IgD-negative memory B cell (primary cell): ENCODE measurements at regions not wholly inside any gene's neighbourhood (a gene's known extent, or its start where the extent isn't known, plus 50 kb on each side); places are given as distances from the start of the nearest gene placed in this dataset.

Experiments
- H3K27ac Mint-ChIP-seq, 3 donors: one replicate each; pipeline ENCODE4 v1.8.0; 2020 to 2022; ENCODE audit warnings: mild to moderate bottlenecking in 3 of 3, mixed read lengths in 3 of 3, moderate library complexity in 1 of 3
- H3K27me3 Mint-ChIP-seq: one replicate; pipeline ENCODE4 v1.8.0; 2021; ENCODE audit warnings: mixed read lengths
- H3K36me3 Mint-ChIP-seq: one replicate; pipeline ENCODE4 v1.8.0; 2020; ENCODE audit warnings: mild to moderate bottlenecking, mixed read lengths
- H3K4me1 Mint-ChIP-seq, 3 donors: one replicate each; pipeline ENCODE4 v1.8.0; 2020 to 2022; ENCODE audit warnings: mixed read lengths in 3 of 3, mild to moderate bottlenecking in 1 of 3
- H3K4me3 Mint-ChIP-seq, 4 donors: one replicate each; pipeline ENCODE4 v1.8.0; 2020 to 2022; ENCODE audit warnings: mild to moderate bottlenecking in 4 of 4, mixed read lengths in 4 of 4, moderate library complexity in 3 of 4
- H3K9me3 Mint-ChIP-seq, 3 donors: one replicate each; pipeline ENCODE4 v1.8.0; 2020 to 2021; ENCODE audit warnings: mixed read lengths in 3 of 3, mild to moderate bottlenecking in 1 of 3

- Mint-ChIP-seq H3K9me3 (no peaks in the 10 kb centered on the region), H3K4me3 (no peak overlapping the region)
Measured at GRCh38 chr5:17147617-17148016, 69.8 kb upstream of the BASP1 start.

GRCh38 chr5:17148481-17148880 lies 69.0 kb upstream of the BASP1 start:
- no peaks in the 10 kb centered on the region for H3K27me3 Mint-ChIP-seq
- no peaks in the 10 kb centered on the region for H3K9me3 Mint-ChIP-seq
- H3K4me3 Mint-ChIP-seq: no peak overlapping the region
- no peaks in the 10 kb centered on the region for H3K4me1 Mint-ChIP-seq
- H3K27ac Mint-ChIP-seq: no peak overlapping the region
- H3K36me3 Mint-ChIP-seq: peaks cover 2% of the 10 kb centered on the region

More at GRCh38 chr5:17147617-17148016, 69.8 kb upstream of the BASP1 start:
- H3K27ac Mint-ChIP-seq: no peak overlapping the region
- H3K27me3 Mint-ChIP-seq: no peaks in the 10 kb centered on the region
- no peaks in the 10 kb centered on the region for H3K4me1 Mint-ChIP-seq
- H3K36me3 Mint-ChIP-seq: peaks cover 2% of the 10 kb centered on the region

DNA sequence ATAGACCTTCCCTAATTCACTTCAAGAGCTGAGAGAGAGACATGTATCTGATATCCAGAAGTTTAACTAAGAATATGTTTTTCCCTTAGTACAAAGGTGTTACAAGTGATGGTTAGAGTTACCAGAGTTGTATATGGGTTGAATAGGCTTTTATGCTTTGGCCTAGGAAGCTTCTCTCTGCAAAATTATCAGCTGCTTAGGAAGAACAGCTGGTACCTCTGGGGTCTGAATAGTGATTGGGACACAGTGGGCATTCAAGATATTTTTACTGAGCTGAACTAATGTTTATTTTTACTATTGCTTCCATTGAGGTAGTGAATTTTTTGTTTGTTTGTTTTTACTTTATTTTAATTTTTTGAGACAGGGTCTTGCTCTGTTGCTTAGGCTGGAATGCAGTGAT lies 67.6 kb upstream of the BASP1 start:
- H3K27me3 Mint-ChIP-seq: no peaks in the 10 kb centered on the region
- H3K27ac Mint-ChIP-seq: no peak overlapping the region
- H3K36me3 Mint-ChIP-seq: peaks cover 2% of the 10 kb centered on the region
- H3K9me3 Mint-ChIP-seq: peaks cover 0 to 3% (median 0%) of the 10 kb centered on the region in 3 donors
- peaks cover 0 to 1% (median 0%) of the 10 kb centered on the region in 3 donors for H3K4me1 Mint-ChIP-seq
- no peak overlapping the region for H3K4me3 Mint-ChIP-seq

GRCh38 chr5:17150531-17150930 lies 66.9 kb upstream of the BASP1 start:
- H3K4me3 Mint-ChIP-seq: no peak overlapping the region
- H3K27me3 Mint-ChIP-seq: no peaks in the 10 kb centered on the region
- no peak overlapping the region for H3K27ac Mint-ChIP-seq
- peaks cover 2% of the 10 kb centered on the region for H3K36me3 Mint-ChIP-seq
- peaks cover 0 to 3% (median 0%) of the 10 kb centered on the region in 3 donors for H3K9me3 Mint-ChIP-seq
- peaks cover 0 to 1% (median 0%) of the 10 kb centered on the region in 3 donors for H3K4me1 Mint-ChIP-seq

- H3K36me3 Mint-ChIP-seq: peaks cover 2% of the 10 kb centered on the region
- no peak overlapping the region for H3K4me3 Mint-ChIP-seq
- no peaks in the 10 kb centered on the region for H3K27me3 Mint-ChIP-seq
- H3K27ac Mint-ChIP-seq: no peak overlapping the region
- peaks cover 0 to 1% (median 0%) of the 10 kb centered on the region in 3 donors for H3K4me1 Mint-ChIP-seq
- H3K9me3 Mint-ChIP-seq: peaks cover 0 to 3% (median 0%) of the 10 kb centered on the region in 3 donors
Measured at GRCh38 chr5:17151686-17152085, 65.7 kb upstream of the BASP1 start.

DNA sequence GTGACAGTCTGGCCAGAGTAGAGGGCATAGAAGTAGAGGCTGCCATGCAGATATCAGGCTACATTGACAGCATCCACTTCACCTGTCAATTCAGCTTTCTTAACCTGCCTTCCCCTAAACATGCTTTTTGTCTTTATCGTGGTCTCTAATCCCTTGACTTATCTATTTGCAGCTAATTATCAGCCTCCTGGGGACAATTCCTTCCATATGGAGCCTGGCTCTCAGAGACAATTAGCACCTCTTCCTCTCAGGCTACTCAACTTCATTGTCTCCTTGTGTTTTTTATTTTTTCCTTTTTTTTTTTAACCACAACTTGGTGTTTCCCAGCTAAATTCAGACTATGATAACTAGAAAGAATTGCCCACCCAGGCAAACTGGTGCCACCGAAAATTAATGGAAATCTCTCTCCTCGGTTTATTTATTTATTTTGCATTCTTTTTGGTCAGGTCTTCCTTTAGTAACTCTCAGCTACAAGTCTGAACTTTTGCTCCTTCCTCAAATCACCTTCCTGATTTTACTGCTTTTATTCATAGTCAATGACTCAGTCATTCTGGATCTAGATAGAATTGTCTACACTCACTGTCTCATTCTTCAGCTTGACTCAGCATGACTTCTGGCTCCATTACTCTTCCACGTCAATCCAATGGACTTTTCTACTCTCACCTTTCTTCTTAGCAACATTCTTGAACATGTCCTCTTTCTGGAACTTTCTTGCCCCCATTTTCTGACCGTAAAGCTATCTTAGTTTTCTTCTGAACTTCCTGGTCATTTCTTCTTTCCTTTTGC lies 63.0 kb upstream of the BASP1 start:
- Mint-ChIP-seq H3K27ac (no peak overlapping the region), H3K4me3 (peak overlapping the region in 1 of 4 donors; percentile 19), H3K36me3 (peaks cover 3% of the 10 kb centered on the region), H3K4me1 (peaks cover 0 to 1% (median 0%) of the 10 kb centered on the region in 3 donors), H3K9me3 (peaks cover 0 to 5% (median 0%) of the 10 kb centered on the region in 3 donors), H3K27me3 (no peaks in the 10 kb centered on the region)

- no peak overlapping the region for H3K4me3 Mint-ChIP-seq
- H3K9me3 Mint-ChIP-seq: peaks cover 0 to 5% (median 0%) of the 10 kb centered on the region in 3 donors
- H3K27me3 Mint-ChIP-seq: no peaks in the 10 kb centered on the region
- no peak overlapping the region for H3K27ac Mint-ChIP-seq
- H3K4me1 Mint-ChIP-seq: peaks cover 0 to 1% (median 0%) of the 10 kb centered on the region in 3 donors
- H3K36me3 Mint-ChIP-seq: peaks cover 4% of the 10 kb centered on the region
Measured at GRCh38 chr5:17156463-17156862, 61.0 kb upstream of the BASP1 start.

DNA sequence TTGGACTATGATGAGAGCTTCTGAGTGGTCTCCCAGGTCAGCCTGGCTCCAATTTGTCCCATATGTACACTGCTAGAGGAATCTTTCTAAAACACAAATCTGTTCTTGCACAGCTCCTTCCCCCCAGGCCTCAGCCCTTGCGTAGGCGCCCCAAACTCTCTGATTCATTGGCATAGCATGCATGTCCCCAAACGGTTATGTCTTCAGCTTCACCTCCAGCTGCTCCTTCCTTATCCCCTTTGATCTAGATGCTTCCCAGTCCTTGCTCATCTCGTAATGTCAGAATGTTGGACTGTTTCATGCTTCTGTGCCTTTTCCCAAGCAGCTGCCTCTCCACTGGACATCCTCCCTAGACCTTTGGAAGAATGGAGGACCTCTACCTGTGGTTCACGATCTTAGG lies 60.1 kb upstream of the BASP1 start:
- no peaks in the 10 kb centered on the region for H3K27me3 Mint-ChIP-seq
- H3K4me3 Mint-ChIP-seq: no peak overlapping the region
- no peak overlapping the region for H3K27ac Mint-ChIP-seq
- H3K4me1 Mint-ChIP-seq: peaks cover 0 to 1% (median 0%) of the 10 kb centered on the region in 3 donors
- peaks cover 0 to 5% (median under 1%) of the 10 kb centered on the region in 3 donors for H3K9me3 Mint-ChIP-seq
- peaks cover 4% of the 10 kb centered on the region for H3K36me3 Mint-ChIP-seq

- peaks cover 0 to 1% (median 0%) of the 10 kb centered on the region in 3 donors for H3K4me1 Mint-ChIP-seq
- H3K27ac Mint-ChIP-seq: no peak overlapping the region
- no peaks in the 10 kb centered on the region for H3K27me3 Mint-ChIP-seq
- H3K36me3 Mint-ChIP-seq: peaks cover 2% of the 10 kb centered on the region
- H3K9me3 Mint-ChIP-seq: peaks cover 0 to 5% (median 3%) of the 10 kb centered on the region in 3 donors
- H3K4me3 Mint-ChIP-seq: no peak overlapping the region
Measured at GRCh38 chr5:17157916-17158529, 59.4 kb upstream of the BASP1 start.

- Mint-ChIP-seq H3K36me3 (peaks cover 2% of the 10 kb centered on the region), H3K27ac (no peak overlapping the region), H3K4me3 (no peak overlapping the region), H3K4me1 (no peaks in the 10 kb centered on the region), H3K9me3 (peaks cover 0 to 3% (median 2%) of the 10 kb centered on the region in 3 donors), H3K27me3 (no peaks in the 10 kb centered on the region)
Measured at GRCh38 chr5:17160756-17161040, 56.7 kb upstream of the BASP1 start.

DNA sequence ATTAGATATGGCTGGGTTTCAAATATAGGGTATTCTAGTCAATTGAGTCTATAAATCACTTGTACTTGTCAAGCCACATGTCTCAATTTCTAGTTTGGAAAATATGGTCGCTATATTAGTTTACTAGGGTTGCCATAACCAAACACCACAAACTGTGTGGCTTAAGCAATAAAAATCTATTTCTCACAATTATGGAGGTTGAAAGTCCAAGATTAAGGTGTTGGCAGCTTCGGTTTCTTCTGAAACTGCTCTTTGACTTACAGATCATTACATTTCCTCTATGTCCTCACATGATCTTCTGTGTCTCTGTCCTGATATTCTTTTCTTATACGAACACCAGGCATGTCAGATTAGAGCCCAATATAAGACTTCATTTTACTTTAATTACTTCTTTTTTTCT lies 55.8 kb upstream of the BASP1 start:
- peaks cover 0 to 3% (median 3%) of the 10 kb centered on the region in 3 donors for H3K9me3 Mint-ChIP-seq
- peaks cover 2% of the 10 kb centered on the region for H3K36me3 Mint-ChIP-seq
- H3K4me1 Mint-ChIP-seq: no peaks in the 10 kb centered on the region
- H3K27ac Mint-ChIP-seq: no peak overlapping the region
- no peaks in the 10 kb centered on the region for H3K27me3 Mint-ChIP-seq
- no peak overlapping the region for H3K4me3 Mint-ChIP-seq

GRCh38 chr5:17163221-17163620 lies 54.2 kb upstream of the BASP1 start:
- peaks cover 0 to 3% (median 2%) of the 10 kb centered on the region in 3 donors for H3K9me3 Mint-ChIP-seq
- H3K27ac Mint-ChIP-seq: peak overlapping the region in 1 of 3 donors; percentile 6
- no peak overlapping the region for H3K4me3 Mint-ChIP-seq
- no peaks in the 10 kb centered on the region for H3K4me1 Mint-ChIP-seq
- H3K27me3 Mint-ChIP-seq: no peaks in the 10 kb centered on the region
- H3K36me3 Mint-ChIP-seq: peaks cover 2% of the 10 kb centered on the region

DNA sequence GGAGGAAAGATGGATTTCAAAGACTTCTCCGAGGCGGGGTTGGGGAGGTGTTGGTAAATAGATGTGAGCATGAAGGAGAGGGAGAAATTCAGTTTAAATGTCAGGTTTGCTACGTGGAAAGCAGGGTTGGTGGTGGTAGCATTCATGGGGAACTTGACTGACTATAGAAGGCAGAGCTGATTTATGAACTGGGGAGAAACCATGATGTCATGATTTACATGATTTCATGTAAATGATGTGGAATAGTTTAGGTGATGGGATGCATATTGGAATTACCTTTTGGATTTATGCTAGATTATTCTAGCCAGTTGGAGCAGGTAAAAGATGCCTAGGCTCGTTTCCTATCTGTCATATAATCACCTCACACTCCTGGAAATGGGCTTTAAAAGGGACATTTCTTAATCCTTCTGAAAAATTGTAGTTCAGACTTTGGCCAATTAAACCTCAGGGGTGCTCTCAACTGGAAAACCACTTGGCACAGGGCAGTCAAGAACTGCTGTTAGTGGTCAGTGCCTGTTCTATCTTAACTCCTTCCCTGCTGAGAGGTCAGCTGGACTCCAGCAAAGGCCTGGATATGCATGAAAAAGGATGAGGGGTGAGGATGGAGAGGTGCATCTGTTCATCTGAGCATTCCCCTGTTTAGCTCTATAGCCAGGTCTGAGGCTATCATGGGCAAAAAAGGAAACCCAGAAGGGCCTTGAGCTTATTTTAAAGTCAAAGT lies 50.1 kb upstream of the BASP1 start:
- H3K27ac Mint-ChIP-seq: no peak overlapping the region

More for the DNA sequence above, 50.1 kb upstream of the BASP1 start:
- no peaks in the 10 kb centered on the region for H3K4me1 Mint-ChIP-seq
- no peak overlapping the region for H3K4me3 Mint-ChIP-seq
- no peaks in the 10 kb centered on the region for H3K36me3 Mint-ChIP-seq
- peaks cover 0 to 3% (median 2%) of the 10 kb centered on the region in 3 donors for H3K9me3 Mint-ChIP-seq
- no peaks in the 10 kb centered on the region for H3K27me3 Mint-ChIP-seq
